CD4-positive, alpha-beta T cell treated with Interleukin-15 for 4 hours (primary cell): ENCODE measurements at regions not wholly inside any gene's neighbourhood (a gene's known extent, or its start where the extent isn't known, plus 50 kb on each side); places are given as distances from the start of the nearest gene placed in this dataset.
"Not testable (repeated sequence)": the region's sequence is repeated elsewhere in the genome, so short reads cannot be mapped to it uniquely, and the experiment has no call there.

Source experiments
- DNase-seq: peaks from one replicate; pipeline ENCODE4 v3.0.0-alpha.2; 2020; ENCODE audit warnings: low spot score

- DNase-seq = no peak
Observed at GRCh38 chr5:136620621-136621020, 255.3 kb upstream of the TRPC7 start.

DNA sequence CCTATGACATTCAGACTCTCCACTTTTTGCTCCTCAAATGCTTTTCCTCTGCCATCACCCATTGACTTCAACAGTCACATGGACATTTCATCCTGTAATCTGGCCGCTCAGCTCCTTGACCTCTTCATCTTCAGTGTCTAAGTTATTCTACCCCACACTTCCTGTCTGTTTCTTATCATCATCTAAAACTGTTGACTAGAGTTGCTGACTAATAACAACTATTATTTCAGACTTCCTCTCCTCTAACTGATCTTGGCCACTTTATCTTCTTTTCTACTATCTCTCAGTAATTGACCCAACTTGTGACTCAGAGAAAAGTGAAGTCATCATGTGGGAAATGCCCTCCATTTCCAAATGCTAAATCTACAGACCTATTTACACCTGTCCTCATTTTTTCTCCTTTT is 254.7 kb upstream of the TRPC7 start:
- no peak for DNase-seq

GRCh38 chr5:136619556-136619955 is 254.2 kb upstream of the TRPC7 start:
- no peak for DNase-seq

GRCh38 chr5:136615251-136616119 is 250.1 kb upstream of the TRPC7 start:
- DNase-seq = no peak

- no peak for DNase-seq
Observed at GRCh38 chr5:136613230-136613629, 247.9 kb upstream of the TRPC7 start.

DNA sequence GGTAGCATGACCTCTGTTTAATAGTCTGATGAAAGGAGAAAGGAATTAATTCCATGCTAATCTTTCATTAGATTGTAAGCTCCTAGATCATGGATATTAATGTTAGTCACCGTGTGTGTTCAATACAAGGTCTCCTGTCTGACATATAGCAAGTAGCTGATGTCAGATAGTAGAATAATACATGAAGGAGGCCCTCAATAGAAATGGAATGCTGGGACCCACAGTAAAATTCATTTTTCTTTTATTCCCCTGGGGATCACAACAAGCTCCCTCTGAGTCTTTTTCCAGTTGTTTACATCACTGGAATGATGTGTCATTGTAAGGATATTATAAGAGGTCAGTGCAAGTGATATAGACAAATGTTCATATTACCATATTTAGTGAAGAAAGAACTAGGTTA is 240.3 kb upstream of the TRPC7 start:
- no peak for DNase-seq

DNA sequence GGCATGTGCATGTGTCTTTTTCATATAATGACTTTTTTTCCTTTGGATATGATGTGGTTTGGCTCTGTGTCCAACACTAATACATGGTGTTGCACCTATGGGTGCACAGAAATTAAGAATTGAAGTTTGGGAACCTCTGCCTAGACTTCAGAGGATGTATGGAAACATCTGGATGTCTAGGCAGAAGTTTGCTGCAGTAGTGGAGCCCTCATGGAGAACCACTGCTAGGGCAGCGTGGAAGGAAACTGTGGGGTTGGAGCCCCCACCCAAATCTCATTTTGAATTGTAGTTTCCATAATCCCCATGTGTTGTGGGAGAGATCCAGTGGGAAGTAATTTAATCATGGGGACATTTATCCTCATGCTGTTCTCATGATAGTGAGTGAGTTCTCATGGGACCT is 235.0 kb upstream of the TRPC7 start:
- no peak for DNase-seq

GRCh38 chr5:136598802-136599404 is 233.6 kb upstream of the TRPC7 start:
- no peak for DNase-seq

DNA sequence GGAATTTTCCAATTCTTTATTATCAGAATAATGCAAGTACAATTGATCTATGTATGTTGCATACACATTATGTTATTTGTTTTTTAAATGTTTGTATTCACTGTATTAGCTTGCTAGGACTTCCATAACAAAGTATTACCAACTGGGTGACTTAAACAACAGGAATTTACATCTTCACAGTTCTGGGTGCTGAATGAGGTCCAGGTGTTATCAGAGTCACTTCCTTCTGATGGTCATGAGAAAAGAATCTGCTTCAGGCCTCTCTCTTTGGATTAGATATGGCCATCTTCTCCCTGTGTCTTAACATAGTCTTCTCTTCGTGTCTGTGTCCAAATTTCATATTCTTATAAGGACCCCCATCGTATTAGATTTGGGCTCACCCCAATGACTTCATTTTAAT is 229.1 kb upstream of the TRPC7 start:
- DNase-seq = no peak

DNA sequence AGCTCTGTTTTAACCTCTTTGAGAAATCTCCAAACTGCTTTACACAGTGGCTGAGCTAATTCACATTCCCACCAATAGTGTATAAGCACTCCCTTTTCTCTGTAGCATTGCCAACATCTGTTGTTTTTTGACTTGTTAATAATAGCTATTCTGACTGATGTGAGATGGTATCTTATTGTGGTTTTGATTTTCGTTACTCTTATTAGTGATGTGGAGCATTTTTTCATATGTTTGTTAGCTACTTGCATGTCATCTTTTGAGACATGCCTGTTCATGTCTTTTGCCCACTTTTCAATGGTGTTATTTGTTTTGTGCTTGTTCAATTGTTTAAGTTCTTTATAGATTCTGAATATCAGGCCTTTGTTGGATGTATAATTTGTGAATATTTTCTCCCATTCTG is 225.2 kb upstream of the TRPC7 start:
- no peak for DNase-seq

GRCh38 chr5:136586196-136586595 is 220.9 kb upstream of the TRPC7 start:
- DNase-seq = no peak

DNA sequence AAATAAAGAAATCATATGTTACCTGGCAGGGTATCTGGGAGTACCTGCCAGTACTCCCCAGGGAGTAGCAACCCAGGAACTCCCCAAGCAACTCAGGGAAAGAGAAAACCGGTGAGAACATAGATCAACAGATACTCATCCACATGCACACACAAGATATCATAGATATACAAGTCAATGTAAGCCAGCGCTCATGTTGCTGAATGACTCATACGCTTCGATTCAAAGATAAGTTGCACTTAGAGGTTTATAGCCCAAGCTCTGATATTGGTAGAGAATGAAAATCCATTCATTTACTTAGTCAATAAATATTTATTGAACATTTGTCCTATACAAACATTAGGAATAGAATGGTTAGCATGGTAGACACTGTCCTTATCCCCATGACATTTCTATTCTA is 219.1 kb upstream of the TRPC7 start:
- no peak for DNase-seq

GRCh38 chr5:136579238-136579637 is 213.9 kb upstream of the TRPC7 start:
- DNase-seq = no peak

GRCh38 chr5:136569875-136570274 is 204.5 kb upstream of the TRPC7 start:
- not testable (repeated sequence) for DNase-seq

DNA sequence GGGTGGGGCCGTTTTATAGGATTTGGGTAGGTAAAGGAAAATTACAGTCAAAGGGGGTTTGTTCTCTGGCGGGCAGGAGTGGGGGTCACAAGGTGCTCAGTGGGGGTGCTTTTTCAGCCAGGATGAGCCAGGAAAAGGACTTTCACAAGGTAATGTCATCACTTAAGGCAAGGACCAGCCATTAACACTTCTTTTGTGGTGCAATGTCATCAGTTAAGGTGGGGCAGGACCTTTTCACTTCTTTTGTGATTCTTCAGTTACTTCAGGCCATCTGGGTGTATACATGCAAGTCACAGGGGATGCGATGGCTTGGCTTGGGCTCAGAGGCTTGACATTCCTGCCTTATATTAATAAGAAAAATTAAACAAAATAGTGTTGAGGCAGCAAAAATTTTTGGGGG is 200.1 kb upstream of the TRPC7 start:
- not testable (repeated sequence) for DNase-seq

DNA sequence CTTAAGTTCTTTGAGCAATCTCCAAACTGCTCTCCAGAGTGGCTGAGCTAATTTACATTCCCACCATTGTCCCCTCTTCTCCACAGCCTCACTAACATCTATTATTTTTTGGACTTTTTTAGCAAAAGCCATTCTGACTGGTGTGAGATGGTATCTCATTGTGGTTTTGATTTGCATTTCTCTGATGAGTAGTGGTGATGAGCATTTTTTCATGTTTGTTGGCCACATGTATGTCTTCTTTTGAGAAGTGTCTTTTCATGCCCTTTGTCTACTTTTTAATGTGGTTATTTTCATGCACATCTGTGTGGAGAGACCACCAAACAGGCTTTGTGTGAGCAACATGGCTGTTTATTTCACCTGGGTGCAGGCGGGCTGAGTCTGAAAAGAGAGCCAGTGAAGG is 199.7 kb upstream of the TRPC7 start:
- DNase-seq = not testable (repeated sequence)

GRCh38 chr5:136564431-136564830 is 199.1 kb upstream of the TRPC7 start:
- DNase-seq = not testable (repeated sequence)

- DNase-seq = peak; percentile 1
Observed at GRCh38 chr5:136563489-136563888, 198.1 kb upstream of the TRPC7 start.

GRCh38 chr5:136560126-136560525 is 194.8 kb upstream of the TRPC7 start:
- no peak for DNase-seq

DNA sequence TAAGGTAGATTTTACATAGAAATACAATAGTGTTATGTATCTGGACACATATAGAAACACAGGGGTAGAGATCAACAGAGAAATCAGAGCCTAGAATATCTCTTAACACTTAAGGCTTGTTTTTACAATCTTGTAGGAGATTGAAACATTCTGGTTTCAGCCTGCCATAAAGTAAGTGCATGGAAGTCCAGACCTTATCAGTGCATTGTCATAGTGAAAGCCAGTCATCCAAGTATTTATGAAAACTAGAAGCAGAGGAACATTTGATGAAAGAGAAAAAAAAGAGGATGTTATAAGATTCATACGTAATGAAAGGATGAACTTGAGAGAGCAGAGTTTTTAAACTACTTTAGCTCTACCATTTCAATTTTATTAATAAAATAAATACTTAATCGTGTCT is 194.3 kb upstream of the TRPC7 start:
- no peak for DNase-seq

- not testable (repeated sequence) for DNase-seq
Observed at GRCh38 chr5:136547096-136547495, 181.8 kb upstream of the TRPC7 start.

DNA sequence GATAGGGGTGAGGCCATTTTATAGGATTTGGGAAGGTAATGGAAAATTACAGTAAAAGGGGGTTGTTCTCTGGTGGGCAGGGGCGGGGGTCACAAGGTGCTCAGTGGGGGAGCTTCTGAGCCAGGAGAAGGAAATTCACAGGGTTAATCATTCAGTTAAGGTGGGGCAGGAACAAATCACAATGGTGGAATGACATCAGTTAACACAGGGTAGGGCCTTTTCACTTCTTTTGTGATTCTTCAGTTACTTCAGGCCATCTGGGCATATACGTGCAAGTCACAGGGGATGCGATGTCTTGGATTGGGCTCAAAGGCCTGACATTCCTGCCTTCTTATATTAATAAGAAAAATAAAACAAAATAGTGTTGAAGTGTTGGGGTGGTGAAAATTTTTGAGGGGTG is 181.1 kb upstream of the TRPC7 start:
- not testable (repeated sequence) for DNase-seq

DNA sequence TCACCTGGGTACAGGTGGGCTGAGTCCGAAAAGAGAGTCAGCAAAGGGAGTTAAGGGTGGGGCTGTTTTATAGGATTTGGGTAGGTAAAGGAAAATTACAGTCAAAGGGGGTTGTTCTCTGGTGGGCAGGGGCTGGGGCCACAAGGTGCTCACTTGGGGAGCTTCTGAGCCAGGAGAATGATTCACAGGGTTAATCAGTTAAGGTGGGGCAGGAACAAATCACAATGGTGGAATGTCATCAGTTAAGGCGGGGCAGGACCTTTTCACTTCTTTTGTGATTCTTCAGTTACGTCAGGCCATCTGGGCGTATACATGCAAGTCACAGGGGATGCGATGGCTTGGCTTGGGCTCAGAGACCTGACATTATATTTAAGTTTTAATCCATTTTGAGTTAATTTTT is 179.7 kb upstream of the TRPC7 start:
- DNase-seq = not testable (repeated sequence)

GRCh38 chr5:136538534-136538933 is 173.2 kb upstream of the TRPC7 start:
- no peak for DNase-seq
